Urothelium cell line (cell line): ENCODE measurements at regions not wholly inside any gene's neighbourhood (a gene's known extent, or its start where the extent isn't known, plus 50 kb on each side); places are given as distances from the start of the nearest gene placed in this dataset.
A peak's percentile ranks its signal among the peaks of the same experiment; 100 is the strongest.

Experiments used
- DNase-seq: peaks from one replicate; pipeline ENCODE4 v3.0.0; 2011; ENCODE audit warnings: low spot score, mixed read lengths
- FAIRE-seq: peaks from 2 replicates; lab custom pipeline; 2011; peaks lifted over from hg19 to GRCh38; lab: Jason Lieb, UNC

DNA sequence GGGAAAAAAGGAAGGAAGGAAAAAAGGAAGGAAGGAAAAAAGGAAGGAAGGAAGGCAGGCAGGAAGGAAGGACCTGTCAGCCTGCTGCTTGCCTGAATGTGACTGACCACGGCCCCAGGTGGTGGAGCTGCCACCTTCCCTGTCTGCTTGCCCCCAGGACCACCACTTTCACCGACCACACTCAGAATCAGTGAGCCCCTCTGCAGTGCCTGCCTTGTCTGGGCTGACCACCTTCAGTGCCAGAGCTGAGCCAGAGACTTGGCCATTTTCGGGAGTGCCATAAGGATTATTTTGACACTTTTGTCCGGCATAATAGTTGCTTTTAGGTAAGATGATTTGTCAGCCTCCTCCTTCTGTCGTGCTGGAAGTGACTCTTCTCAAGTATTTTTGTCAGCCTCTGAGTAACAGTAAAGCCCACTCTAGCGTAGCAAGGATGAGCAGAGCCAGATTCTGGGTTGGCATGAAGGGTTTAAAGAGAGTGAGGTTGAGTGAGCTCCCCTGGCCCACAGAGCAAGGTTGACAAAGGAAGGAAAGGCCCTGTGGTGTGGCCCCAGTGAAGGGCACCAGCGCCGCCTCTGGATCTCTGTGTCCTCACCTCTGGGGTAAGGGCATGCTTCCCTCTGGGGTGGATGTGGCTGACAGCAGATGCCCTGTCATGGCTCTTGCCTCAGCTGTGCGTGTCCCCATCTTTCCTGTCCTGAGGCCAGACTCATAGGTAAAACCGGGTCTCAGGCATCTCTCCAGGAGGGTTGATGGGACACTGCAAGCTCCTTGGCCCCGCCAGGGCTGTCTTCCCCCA, 214.7 kb upstream of the FOXQ1 start:
- FAIRE-seq = no peak
- DNase-seq = no peak

DNA sequence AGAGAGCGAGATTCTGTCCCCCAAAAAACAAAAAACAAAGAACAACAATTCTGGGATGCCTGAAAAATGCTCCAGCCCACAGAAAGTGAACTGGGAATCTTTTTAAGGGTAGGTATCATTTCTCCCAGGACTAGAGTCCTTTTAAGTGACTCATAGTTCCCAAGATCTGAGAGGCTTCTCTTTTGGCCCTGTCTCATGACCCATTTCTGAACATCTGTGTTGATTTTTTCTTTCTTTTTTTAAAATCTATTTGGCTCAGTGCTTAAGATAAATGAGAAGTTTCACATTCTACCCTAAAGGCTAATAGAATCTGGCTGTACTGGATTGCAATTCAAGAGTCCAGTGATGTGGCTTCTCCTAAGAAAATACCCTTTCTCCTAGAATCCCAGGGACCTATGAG, 217.6 kb upstream of the FOXQ1 start:
- DNase-seq (peak; percentile 23), FAIRE-seq (no peak)

DNA sequence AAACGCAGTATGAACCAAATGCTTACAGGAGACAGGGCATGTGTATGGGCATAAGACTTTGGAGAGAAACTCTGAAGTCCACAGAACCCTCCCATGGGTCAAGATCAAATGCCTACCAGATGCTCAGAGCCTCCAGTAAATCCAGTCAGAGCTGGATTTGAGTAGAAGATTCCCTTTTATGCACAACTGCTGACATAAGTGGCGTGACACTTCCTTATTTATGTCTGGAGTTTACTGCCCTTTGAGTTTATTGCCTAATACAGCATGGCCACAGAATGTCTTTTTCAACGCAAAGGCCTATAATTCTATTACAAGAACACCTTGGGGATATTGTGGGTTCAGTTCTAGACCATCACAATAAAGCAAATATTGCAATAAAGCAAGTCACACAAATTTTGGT, 220.0 kb upstream of the FOXQ1 start:
- FAIRE-seq (no peak), DNase-seq (no peak)

DNA sequence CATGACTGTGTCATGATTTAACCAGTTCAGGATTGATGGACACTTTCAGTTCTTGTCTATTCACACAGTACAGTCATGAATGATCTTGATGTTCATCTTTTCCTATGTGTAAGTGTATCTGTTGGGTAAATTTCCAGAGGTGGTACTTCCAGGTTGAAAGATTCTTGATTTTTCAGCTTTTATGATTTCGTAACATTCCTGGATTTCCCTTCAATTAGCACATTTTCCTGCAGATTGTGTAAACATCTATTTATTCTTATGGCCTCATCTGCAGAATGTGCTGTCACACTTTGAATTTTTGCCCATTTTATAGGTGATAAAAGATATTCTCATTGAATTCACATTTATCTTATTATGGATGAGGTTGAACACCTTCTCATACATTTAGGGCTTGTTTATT, 222.0 kb upstream of the FOXQ1 start:
- DNase-seq (no peak), FAIRE-seq (no peak)

DNA sequence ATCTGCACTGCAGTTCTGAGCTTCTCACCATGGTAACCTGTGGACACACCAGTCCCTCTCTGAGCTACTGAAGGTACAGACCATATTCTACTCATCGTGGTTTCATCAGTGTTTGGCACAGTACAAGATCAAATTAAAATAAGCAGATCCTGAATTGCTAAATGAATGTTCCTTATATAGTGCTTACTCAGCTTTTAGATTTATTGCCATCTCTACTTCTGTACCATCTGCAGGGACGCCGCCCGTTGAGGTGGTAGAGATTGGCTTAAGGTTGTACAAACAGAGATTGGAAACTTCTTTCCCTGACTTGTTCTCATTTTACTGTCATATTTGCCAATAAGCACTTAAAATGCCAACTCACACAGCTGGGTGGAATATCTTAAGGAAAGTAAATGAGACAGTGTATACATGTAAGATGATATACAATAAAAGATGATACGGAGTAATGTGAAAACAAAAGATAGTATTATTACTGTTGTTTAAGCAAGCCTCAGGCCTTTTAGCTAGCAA, 223.4 kb upstream of the FOXQ1 start:
- DNase-seq (no peak), FAIRE-seq (no peak)

DNA sequence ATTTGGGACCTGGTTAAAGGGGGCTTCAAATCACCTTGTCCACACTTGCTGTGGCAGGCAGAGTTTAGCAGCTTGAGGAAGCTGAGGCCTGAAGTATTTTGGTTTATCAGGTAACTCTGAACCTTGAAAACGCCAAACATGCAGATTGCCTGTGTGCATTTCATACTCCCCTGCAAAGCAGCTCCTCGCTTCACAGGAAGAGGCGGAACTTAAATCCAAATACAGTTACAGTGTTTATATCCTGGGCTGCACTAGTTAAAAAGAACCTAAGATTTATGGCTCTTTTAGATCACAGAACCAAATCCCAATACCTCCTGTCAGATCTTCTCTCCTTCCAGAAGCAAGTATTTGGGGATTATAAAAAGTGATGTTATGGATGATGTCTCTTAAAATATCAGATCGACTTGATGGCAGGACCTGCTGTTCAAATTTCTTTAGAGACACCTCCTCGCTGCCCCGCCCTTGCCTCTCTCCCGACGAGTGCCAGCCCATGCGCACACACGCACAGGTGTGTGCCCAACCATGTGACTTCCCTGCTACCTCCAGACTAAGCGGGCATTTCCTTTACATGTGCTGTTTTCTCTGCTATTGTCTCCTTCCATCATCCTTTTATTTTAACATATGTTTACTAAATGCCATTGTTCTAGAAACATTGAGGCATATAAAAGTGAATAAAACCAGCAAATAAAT, 224.6 kb upstream of the FOXQ1 start:
- FAIRE-seq (no peak), DNase-seq (no peak)

DNA sequence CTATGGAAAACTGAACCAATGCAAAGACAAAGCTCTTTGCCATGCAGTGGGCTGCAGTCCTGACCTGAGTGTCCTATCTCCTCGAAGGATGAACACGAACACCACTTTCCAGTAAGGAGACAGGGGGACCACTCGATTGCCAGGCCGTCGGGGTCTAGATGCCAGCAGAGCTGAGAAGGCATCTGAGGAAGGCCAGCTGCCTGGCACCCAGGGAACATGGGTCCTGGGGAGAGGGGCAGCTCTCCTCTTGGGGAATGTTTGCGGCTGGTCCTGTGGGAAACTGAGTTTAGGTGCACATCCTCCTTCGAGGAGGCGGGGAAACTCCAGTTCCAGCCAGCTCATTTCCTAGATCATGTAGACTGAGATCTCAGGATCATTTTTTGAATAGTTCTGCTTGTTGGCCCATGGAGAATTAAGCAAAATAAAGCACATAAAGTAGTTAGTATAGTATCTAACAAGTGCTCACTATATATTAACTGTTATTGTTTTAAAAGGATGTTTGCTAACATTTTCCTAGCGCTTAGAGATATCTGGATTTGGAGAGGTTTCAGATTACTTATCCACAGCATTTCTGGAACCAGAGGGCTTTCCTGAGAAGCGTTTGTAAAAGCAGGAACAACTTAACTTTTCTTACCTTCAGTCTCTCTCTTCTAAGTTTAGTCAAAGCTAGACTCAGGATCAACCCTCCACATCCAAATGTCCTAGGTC, 225.3 kb upstream of the FOXQ1 start:
- DNase-seq (no peak), FAIRE-seq (no peak)

DNA sequence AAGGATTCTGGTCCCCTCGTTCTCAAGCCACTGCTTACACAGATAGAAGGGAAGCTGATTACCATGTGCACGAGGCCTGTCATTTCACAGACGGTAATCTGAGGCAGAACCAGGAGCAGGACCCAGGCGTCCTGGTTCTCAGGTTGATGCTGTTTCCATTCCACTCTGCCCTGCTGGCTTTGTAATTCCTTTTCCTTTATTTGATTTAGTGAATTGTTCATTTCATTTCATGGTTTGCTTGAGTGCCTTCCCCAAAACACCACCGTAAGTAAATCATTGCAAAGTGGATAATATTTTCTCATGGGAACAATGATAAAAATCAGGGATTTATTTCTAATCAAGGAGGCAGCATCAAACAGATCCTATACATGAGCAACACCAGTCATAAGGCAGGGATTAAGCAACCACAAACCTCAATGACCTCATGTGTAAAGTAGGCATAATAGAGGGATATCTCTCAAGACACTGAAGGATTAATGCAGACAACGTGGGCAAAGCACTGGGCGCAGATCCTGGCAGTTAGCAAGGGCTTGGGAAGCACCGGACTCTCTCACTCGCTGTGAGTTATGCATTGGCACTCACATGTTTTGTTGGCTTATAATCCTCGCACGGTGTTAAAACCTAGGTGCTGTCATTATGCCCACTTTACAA, 229.5 kb upstream of the FOXQ1 start:
- FAIRE-seq (no peak), DNase-seq (peak; percentile 57)

DNA sequence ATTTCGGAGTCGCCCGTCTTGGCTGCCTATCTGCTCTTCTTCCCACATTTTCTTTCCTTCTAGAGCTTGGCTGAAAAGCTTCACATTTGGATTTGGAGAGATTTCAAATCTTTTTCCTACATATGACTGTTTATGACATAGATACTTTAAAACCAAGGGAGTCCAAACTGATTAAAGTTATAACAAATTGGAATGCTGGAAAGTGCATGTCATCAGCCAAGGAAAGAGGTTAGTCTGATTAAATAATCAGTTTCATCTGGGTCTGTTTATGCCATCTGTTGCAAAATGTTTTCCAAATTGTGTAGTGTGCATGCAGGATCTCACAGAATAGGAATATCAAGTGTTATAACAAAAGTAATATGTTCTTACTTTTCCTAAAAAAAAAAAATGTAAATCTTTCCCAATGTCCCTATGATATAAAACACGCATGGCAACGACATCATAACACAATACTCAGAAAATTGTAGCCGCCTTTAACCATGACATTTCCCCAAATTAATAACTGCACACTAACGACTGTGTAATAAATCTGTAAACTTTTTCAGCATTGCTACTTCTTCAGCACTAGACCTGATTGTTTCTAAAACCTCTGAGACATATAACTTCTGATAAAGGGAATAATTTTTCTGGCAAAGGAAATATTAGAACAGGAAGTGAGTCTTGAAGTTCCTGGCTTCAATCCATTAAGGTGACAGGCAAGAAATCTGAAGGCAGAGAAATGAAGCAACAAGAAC, 230.2 kb upstream of the FOXQ1 start:
- FAIRE-seq (no peak), DNase-seq (peak; percentile 16)

DNA sequence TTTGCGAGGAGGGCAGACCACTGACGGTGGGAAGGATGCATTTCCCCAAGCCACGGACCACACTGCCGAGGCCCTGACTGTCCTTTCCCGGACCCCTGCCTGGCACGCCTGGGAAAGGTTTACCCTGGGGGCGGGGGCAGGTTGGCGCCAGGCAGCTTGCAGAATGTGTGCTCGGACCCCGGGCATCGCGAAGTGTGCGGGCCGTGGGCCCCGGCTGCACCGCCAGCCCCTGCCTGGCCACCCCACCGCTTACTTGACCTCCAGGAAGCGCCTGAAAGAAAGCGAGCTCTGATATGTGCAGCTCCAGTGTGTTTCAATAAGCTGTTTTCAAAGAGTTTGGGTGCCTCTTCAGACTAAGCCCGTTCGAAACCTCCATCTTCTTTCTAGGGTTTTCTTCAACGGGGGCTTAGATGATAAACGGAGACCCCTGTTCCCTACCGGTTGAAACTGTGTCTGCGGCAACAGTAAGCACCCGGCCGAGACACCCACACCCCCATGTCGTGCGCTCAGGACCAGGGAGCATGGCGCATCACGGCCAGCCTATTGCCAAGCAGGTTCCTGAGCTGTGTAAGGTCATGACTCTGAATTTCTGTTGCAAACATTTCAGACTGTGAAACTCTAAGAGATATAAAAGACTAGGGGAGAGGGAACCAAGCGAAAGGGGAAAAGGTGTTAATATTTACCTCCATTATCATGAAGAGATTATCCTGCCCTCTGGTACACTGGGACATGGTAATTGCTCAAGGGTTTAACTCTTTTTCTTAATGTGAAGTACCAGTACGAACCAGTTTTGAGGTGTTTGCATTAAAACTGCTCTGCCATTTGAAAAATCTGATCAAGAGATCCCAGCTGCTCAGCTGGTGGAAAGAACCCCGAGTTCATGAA, 231.2 kb upstream of the FOXQ1 start:
- DNase-seq = no peak
- FAIRE-seq = no peak

DNA sequence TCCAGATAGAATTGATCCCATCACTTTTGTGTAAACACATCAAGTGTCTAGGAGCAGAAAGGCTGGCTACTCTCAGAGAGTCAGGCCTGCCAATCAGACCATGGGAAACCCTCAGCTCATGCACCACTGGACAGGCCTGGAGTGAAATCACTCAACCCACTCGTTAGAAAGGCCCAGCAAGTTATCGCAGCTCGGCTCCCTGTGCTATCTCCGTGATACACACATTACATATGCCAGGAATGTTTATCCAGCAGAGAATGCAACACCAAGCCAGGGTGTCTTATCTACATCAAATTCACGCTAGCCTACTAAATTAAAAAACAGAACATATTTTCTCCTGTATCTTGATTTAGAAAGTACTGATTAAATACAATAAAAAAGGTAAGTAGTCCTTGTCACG, 232.4 kb upstream of the FOXQ1 start:
- no peak for FAIRE-seq
- DNase-seq = no peak

DNA sequence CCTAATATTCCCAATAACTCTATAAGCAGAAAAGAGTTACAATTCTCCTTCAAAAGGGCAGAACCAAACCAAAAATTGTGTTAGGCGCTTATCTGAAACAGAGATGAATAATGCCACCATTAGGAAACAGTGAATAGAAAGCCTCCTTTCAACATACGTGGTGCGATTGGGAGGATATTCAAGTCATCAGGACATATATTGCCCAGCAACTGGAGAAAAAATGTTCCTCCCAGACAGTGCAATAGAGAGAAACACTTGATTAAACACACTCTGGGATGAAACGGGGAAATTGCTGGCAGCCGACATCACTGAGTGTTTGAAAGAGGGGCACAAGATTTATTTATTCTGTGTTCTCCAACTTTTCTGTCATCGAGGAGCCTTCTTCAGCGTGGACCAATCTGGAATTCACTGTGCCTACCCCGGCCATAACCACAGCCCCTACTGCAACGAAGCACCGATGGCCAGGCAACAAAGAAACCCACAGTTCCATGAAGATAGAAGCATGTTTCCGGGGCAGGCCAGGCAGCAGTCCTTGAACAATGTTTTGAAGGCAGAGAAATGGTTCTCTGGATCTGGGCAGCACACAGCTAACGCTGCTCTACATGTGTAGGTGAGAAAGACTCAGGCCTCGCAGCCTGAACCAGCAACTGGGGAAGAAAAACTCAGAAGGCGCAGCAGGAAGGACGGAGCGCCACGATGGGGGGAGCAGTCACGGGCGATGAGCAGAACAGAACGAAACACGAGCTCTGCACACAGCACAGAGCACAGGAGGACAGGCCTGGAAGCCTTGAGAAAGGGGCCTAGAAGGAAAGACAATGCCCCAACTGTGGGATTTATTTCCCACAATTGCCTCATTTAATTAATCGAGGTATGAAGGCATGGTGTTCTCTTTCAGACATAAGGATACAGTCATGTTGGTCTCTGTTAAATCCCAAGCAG, 234.2 kb upstream of the FOXQ1 start:
- DNase-seq (no peak), FAIRE-seq (no peak)

DNA sequence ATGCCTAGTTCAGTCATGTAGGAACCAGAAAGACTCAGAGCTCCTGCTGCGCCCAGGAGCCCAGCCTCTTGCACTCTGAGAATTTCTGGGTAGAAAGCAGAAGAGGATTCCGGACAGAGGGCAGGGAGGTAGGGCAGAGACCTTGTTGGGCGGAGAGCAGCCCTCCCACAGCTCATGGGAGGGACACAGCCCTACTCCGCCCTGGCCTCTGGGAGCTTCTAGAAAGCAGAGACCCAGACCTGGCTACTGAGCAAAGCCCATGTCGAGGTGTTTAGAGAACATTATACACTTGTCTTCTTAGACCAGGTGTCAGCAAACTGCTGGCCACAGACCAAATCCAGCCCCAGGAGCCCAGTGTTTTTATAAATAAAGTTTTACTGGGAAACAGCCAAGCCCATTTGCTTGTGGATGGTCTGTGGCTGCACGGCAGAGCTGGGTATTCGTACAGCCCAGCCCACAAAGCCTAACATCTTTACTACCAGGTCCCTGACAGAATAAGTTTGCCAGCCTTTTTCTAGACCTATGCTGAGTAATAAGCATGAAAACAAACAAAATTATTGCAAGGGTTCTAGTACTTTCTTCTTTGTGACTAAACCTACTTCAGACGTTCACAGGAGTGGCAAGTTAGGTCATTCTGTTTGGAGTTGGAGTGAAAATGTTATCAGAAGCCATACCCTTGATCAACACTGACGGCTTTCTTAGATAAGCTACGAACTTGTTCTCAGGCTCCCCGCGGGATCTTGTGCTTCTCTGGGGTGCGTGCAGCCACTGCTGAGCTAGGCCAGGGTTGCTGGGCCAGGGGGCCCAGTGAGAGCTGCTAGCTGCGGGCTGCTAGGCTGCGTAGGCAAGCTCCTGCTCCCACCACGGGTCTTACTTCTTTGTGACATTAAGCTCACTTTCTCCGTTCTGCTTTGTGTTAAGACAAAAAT, 235.1 kb upstream of the FOXQ1 start:
- FAIRE-seq (no peak), DNase-seq (no peak)

DNA sequence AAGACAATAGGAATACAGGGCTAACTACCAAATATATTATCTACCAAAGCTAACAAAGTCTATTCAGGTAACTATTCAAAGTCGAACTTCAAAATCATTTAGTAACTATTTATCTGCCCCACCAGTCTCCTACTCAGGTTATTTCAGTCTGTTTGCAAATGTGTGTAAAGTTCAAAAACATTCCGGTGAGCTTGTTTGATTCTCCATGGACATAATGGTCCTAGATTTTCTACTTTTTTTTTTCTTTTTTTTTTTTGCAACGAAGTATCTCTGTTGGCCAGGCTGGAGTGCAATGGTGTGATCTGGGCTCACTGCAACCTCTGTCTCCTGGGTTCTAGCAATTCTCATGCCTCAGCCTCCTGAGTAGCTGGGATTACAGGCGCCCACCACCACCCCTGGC, 236.0 kb upstream of the FOXQ1 start:
- no peak for FAIRE-seq
- DNase-seq = no peak

DNA sequence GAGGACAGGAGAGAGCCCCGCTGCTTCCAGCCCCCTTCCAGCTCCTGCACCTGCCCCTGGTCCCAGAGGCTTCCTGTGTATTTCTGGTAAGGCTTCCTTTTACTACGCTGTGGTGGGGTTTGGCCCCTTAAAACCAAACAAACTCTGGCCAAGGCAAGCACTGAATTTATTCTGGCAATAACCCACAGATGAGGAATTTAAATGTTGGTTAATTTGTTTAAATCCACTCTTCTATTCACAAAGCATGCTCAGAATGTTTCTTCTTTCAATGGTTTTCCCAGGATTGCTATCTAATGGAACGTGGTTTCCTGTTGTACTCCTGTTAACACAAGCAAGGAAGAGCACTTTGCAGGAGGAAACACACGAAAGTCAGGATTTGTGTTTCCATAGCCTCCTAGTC, 236.5 kb upstream of the FOXQ1 start:
- no peak for DNase-seq
- no peak for FAIRE-seq

DNA sequence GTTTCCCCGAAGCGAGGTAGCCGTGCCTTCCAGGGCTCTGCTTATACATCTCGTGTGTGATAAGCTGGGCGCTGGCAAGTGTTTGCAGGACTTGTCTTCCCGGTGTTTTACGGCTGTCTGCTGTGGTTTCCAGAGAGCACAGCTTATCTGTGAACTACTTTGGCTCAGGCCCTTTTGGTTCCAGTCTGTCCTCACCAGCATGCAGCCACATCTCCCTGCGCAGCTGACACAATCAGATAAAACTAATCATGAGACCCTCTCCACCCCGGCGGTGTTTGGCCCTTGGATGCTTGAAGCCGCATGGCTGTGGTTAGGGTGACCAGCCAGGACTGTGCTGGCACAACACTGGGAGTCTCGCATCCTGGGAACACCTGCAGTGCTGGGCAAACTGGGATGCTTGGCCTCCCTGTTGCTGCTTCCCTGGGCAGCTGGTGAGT, 241.8 kb upstream of the FOXQ1 start:
- DNase-seq = no peak
- no peak for FAIRE-seq

DNA sequence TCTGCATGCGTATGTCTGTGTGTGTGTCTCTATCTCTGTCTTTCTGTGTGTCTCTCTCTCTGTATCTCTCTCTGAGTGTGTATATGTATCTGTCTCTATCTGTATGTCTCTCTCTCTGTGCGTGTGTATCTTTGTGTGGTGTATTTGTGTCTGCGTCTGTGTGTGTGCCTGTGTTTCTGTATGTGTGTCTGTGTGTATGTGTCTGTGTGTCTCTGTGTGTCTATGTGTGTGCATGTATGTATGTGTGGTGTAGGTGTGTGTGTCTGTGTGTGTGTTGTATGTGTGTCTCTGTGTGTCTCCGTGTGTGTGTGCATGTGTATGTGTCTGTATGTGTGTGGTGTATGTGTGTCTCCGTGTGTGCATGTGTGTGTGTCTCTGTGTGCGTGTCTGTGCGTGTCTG, 243.0 kb upstream of the FOXQ1 start:
- DNase-seq = no peak
- FAIRE-seq = peak; percentile 68
